ENCODE measurements at regions not wholly inside any gene's neighbourhood (a gene's known extent, or its start where the extent isn't known, plus 50 kb on each side); places are given as distances from the start of the nearest gene placed in this dataset.
A peak's percentile ranks its signal among the peaks of the same experiment; 100 is the strongest.
"Not testable (repeated sequence)": the region's sequence is repeated elsewhere in the genome, so short reads cannot be mapped to it uniquely, and the experiment has no call there.

DNA sequence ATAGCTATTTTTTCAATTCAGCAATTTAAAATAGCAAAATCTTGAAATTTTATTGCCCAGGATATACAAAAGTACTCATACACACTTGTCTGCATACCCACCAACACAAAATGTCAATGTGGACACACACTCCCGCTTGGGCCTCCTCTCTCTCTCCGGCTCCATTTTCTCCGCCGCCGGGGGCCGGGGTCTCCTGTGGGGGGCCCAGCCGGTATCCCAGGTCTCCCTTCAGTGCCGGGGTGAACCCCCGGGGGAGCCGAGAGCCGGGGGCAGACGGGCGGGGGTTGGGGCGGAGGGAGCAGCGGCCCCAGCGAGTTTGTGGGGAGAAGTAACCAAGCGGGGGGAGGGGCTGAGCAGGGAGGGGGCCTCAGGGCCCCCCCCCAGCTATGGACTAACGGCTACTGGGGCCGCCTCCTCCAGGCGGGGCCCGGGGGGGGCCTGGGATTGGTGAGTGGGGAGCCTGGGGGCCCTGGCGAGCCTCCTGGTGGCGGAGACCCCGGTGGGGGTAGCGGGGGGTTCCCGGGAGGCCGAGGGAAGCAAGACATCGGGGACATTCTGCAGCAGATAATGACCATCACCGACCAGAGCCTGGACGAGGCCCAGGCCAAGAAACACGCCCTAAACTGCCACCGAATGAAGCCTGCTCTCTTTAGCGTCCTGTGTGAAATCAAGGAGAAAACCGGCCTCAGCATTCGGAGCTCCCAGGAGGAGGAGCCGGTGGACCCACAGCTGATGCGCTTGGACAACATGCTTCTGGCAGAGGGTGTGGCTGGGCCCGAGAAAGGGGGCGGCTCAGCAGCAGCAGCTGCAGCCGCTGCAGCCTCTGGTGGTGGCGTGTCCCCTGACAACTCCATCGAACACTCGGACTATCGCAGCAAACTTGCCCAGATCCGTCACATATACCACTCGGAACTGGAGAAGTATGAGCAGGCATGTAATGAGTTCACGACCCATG, 56.6 kb downstream of the CHST2 start:
- WGBS (ENCODE audit: insufficient coverage) = 92% methylated on average over 18 of the region's 47 CpGs
- H3K36me3 ChIP-seq (ENCODE audit: control insufficient read depth, insufficient read depth, low read length); H3K27ac ChIP-seq (ENCODE audit: low read depth, low read length); DNase-seq (ENCODE audit: low read depth in 4 of 6, low spot score in 6 of 6); H3K4me3 ChIP-seq (ENCODE audit: low read depth, low read length); H3K9me3 ChIP-seq (ENCODE audit: control insufficient read depth, insufficient read depth, low read length); H3K27me3 ChIP-seq (ENCODE audit: control insufficient read depth, insufficient read depth, low read length); H3K4me1 ChIP-seq (ENCODE audit: control insufficient read depth, insufficient read depth, low read length): not testable (repeated sequence)

DNA sequence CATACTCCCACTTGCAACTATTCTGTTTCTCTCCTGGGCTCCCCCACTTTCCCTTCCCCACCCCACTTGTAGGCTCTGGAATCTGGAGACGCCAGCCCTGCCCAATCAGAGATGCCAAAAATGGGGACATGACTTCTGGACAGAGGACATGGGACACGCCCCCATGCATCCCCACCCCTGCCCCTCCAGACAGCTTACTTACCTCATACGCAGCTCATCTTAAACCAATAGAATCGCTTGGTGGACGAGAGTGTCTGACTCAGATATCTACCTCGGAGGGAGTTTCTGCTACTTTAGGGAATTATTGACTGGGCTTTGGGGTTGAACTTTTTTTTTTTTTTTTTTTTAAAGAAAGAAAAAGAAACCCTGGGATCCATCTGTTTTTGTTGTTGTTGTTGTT, 58.4 kb downstream of the CHST2 start:
- H3K36me3 ChIP-seq (ENCODE audit: control insufficient read depth, insufficient read depth, low read length); H3K9me3 ChIP-seq (ENCODE audit: control insufficient read depth, insufficient read depth, low read length); H3K4me3 ChIP-seq (ENCODE audit: low read depth, low read length); H3K27ac ChIP-seq (ENCODE audit: low read depth, low read length); H3K4me1 ChIP-seq (ENCODE audit: control insufficient read depth, insufficient read depth, low read length); H3K27me3 ChIP-seq (ENCODE audit: control insufficient read depth, insufficient read depth, low read length); DNase-seq (ENCODE audit: low read depth in 4 of 6, low spot score in 6 of 6): not testable (repeated sequence)
- 56% methylated on average over 1 of the region's 6 CpGs for whole genome bisulfite sequencing (ENCODE audit: insufficient coverage)

DNA sequence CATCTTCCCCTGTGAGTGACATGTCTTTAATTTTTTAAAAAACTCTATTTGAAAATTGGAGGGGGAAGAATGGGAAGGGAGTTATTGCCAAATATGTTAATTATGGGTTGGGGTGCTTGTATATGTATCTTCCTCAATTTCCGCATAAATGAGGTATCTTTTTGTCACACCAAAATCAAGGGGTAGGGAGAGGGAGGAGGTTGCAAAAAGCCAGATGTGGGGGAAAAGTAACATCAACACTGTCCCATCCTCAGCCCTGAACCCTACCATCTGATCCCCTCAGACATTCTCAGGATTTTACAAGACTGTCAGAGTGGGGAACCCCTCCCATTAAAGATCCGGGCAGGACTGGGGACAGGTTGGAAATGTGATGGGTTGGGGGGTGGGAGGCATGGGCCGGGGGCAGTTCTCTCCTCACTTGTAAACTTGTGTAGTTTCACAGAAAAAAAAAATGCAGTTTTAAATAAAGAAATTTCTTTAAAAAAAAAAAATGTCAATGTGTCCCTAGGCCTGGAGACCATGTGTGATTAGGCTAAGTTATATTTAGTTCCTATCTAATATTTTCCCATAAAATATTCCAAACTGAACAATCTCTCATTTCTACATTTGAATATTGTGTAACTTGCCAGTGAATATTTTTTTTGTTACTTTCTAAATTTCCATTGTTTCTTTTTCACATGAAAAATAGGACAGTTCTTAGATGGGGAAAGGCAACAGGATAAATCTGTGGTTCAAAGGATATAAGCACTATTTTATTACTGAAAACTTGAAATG, 59.4 kb downstream of the CHST2 start:
- no CpG with 5 or more reads among the region's 3 CpGs for WGBS (ENCODE audit: insufficient coverage)
- not testable (repeated sequence) for H3K36me3 ChIP-seq (ENCODE audit: control insufficient read depth, insufficient read depth, low read length); H3K9me3 ChIP-seq (ENCODE audit: control insufficient read depth, insufficient read depth, low read length); DNase-seq (ENCODE audit: low read depth in 4 of 6, low spot score in 6 of 6); H3K4me3 ChIP-seq (ENCODE audit: low read depth, low read length); H3K4me1 ChIP-seq (ENCODE audit: control insufficient read depth, insufficient read depth, low read length); H3K27ac ChIP-seq (ENCODE audit: low read depth, low read length); H3K27me3 ChIP-seq (ENCODE audit: control insufficient read depth, insufficient read depth, low read length)

GRCh38 chr3:143179603-143180002, 60.0 kb downstream of the CHST2 start:
- H3K27me3 ChIP-seq (ENCODE audit: control insufficient read depth, insufficient read depth, low read length) = no peaks in the 10 kb centered on the region
- H3K36me3 ChIP-seq (ENCODE audit: control insufficient read depth, insufficient read depth, low read length) = no peaks in the 10 kb centered on the region
- H3K4me1 ChIP-seq (ENCODE audit: control insufficient read depth, insufficient read depth, low read length) = no peaks in the 10 kb centered on the region
- H3K9me3 ChIP-seq (ENCODE audit: control insufficient read depth, insufficient read depth, low read length) = no peaks in the 10 kb centered on the region
- 90% methylated on average over 2 of the region's 5 CpGs for WGBS (ENCODE audit: insufficient coverage)
- no peak overlapping the region for H3K4me3 ChIP-seq (ENCODE audit: low read depth, low read length)
- DNase-seq (ENCODE audit: low read depth in 4 of 6, low spot score in 6 of 6) = no peak
- no peak overlapping the region for H3K27ac ChIP-seq (ENCODE audit: low read depth, low read length)

- no CpG with 5 or more reads among the region's 2 CpGs for WGBS (ENCODE audit: insufficient coverage)
- not testable (repeated sequence) for DNase-seq (ENCODE audit: low read depth in 4 of 6, low spot score in 6 of 6); H3K36me3 ChIP-seq (ENCODE audit: control insufficient read depth, insufficient read depth, low read length); H3K27me3 ChIP-seq (ENCODE audit: control insufficient read depth, insufficient read depth, low read length); H3K4me1 ChIP-seq (ENCODE audit: control insufficient read depth, insufficient read depth, low read length); H3K4me3 ChIP-seq (ENCODE audit: low read depth, low read length); H3K9me3 ChIP-seq (ENCODE audit: control insufficient read depth, insufficient read depth, low read length); H3K27ac ChIP-seq (ENCODE audit: low read depth, low read length)
Measured at GRCh38 chr3:143180860-143181259, 61.3 kb downstream of the CHST2 start.

GRCh38 chr3:143181977-143182376, 62.4 kb downstream of the CHST2 start:
- H3K27me3 ChIP-seq (ENCODE audit: control insufficient read depth, insufficient read depth, low read length); H3K9me3 ChIP-seq (ENCODE audit: control insufficient read depth, insufficient read depth, low read length); H3K4me3 ChIP-seq (ENCODE audit: low read depth, low read length); DNase-seq (ENCODE audit: low read depth in 4 of 6, low spot score in 6 of 6); H3K4me1 ChIP-seq (ENCODE audit: control insufficient read depth, insufficient read depth, low read length); H3K36me3 ChIP-seq (ENCODE audit: control insufficient read depth, insufficient read depth, low read length); H3K27ac ChIP-seq (ENCODE audit: low read depth, low read length): not testable (repeated sequence)
- WGBS (ENCODE audit: insufficient coverage) = no CpG with 5 or more reads among the region's 1 CpG

DNA sequence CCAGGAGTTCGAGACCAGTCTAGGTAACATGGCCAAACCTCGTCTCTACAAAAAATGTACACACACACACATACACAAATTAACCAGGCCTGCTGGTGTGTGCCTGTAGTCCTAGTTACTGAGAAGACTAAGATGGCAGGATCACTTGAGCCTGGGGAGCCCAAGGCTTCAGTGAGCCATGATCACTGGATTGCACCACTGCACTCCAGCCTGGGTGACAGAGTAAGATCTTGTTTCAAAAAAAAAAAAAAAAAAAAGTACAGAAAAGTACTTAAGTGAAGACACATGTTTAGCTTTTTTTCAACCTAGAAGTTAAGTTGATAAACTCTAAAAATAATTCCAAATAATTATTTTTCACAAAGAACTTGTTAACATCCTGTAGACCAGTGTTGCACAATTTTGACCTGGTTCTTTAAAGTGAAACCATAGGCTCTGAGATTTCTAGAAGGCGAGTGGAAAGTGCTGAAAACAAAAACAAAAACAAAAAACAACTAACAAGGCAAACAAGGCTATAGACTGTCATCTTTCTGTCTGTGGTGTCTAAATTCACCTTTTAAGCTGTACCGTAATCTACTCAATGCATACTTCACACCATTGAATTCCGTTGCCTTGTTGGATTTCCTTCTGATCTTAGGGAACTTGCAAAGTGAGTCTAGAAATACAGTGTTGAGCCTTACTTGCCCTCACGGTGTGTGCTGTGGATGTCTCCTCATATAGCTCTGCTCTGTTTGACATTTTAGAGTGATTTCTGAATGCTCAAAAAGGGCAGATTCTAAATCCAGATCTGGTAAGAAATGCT, 63.5 kb downstream of the CHST2 start:
- Histone ChIP-seq H3K4me3 (ENCODE audit: low read depth, low read length) (no peak overlapping the region), H3K36me3 (ENCODE audit: control insufficient read depth, insufficient read depth, low read length) (no peaks in the 10 kb centered on the region), H3K4me1 (ENCODE audit: control insufficient read depth, insufficient read depth, low read length) (no peaks in the 10 kb centered on the region), H3K27me3 (ENCODE audit: control insufficient read depth, insufficient read depth, low read length) (no peaks in the 10 kb centered on the region), H3K27ac (ENCODE audit: low read depth, low read length) (no peak overlapping the region), H3K9me3 (ENCODE audit: control insufficient read depth, insufficient read depth, low read length) (no peaks in the 10 kb centered on the region)
- no peak for DNase-seq (ENCODE audit: low read depth in 4 of 6, low spot score in 6 of 6)
- 100% methylated on average over 1 of the region's 6 CpGs for WGBS (ENCODE audit: insufficient coverage)

GRCh38 chr3:143183665-143183964, 64.0 kb downstream of the CHST2 start:
- H3K9me3 ChIP-seq (ENCODE audit: control insufficient read depth, insufficient read depth, low read length) = no peaks in the 10 kb centered on the region
- H3K27ac ChIP-seq (ENCODE audit: low read depth, low read length) = no peak overlapping the region
- 95% methylated on average over 2 of the region's 4 CpGs for WGBS (ENCODE audit: insufficient coverage)
- H3K27me3 ChIP-seq (ENCODE audit: control insufficient read depth, insufficient read depth, low read length) = no peaks in the 10 kb centered on the region
- H3K36me3 ChIP-seq (ENCODE audit: control insufficient read depth, insufficient read depth, low read length) = no peaks in the 10 kb centered on the region
- no peak overlapping the region for H3K4me3 ChIP-seq (ENCODE audit: low read depth, low read length)
- no peaks in the 10 kb centered on the region for H3K4me1 ChIP-seq (ENCODE audit: control insufficient read depth, insufficient read depth, low read length)
- DNase-seq (ENCODE audit: low read depth in 4 of 6, low spot score in 6 of 6) = no peak

DNA sequence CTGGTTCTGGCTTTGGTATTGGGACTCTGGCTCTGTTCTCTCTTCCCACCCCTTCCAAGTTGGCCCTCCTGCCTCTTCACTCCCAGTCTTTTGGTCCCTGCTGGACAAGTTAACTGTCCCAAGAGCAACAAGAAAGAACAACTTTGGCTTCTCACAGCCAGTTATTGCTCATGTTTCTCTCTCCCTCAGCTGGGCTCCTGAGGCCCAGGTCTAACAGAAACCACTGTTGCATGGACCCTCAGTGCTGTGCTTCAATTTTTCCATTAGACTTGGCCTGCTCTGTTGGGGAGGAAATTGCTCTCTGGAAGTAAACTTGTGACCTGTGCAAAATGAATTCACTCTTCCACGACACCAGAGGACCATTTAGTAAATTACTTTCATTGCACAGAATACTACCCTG, 64.5 kb downstream of the CHST2 start:
- Histone ChIP-seq H3K27me3 (ENCODE audit: control insufficient read depth, insufficient read depth, low read length) (no peaks in the 10 kb centered on the region), H3K4me3 (ENCODE audit: low read depth, low read length) (no peak overlapping the region), H3K27ac (ENCODE audit: low read depth, low read length) (no peak overlapping the region), H3K36me3 (ENCODE audit: control insufficient read depth, insufficient read depth, low read length) (no peaks in the 10 kb centered on the region), H3K9me3 (ENCODE audit: control insufficient read depth, insufficient read depth, low read length) (no peaks in the 10 kb centered on the region), H3K4me1 (ENCODE audit: control insufficient read depth, insufficient read depth, low read length) (no peaks in the 10 kb centered on the region)
- peak in 1 of 6 donors; percentile 50 for DNase-seq (ENCODE audit: low read depth in 4 of 6, low spot score in 6 of 6)
- no CpG with 5 or more reads among the region's 1 CpG for WGBS (ENCODE audit: insufficient coverage)
